Liver (tissue), 8 donors: ENCODE measurements at regions not wholly inside any gene's neighbourhood (a gene's known extent, or its start where the extent isn't known, plus 50 kb on each side); places are given as distances from the start of the nearest gene placed in this dataset.

Experiments
- DNase-seq: peaks from one replicate; pipeline ENCODE4 v3.0.0-alpha.2; 2017; ENCODE audit warnings: low spot score
- H3K27ac ChIP-seq, 2 donors: one replicate each; pipeline ENCODE4 v1.7.0; 2013; ENCODE audit warnings: inconsistent platforms in 2 of 2, low read length in 2 of 2, control low read depth in 1 of 2, low read depth in 1 of 2, mild to moderate bottlenecking in 1 of 2
- H3K27me3 ChIP-seq, 4 donors: one replicate each; pipeline versions ENCODE4 v1.6.1 to v1.7.0; 2013; ENCODE audit warnings: low read length in 3 of 4, inconsistent platforms in 1 of 4, mild to moderate bottlenecking in 1 of 4, moderate library complexity in 1 of 4; ENCODE audit not compliant: control insufficient read depth in 4 of 4, insufficient read depth in 4 of 4
- H3K36me3 ChIP-seq, 4 donors: one replicate each; pipeline versions ENCODE4 v1.6.1 to v1.7.0; 2013; ENCODE audit warnings: low read length in 3 of 4, mild to moderate bottlenecking in 3 of 4, low read depth in 1 of 4, moderate library complexity in 1 of 4; ENCODE audit not compliant: control insufficient read depth in 4 of 4, insufficient read depth in 3 of 4
- H3K4me1 ChIP-seq, 4 donors: one replicate each; pipeline versions ENCODE4 v1.6.1 to v1.7.0; 2013; ENCODE audit warnings: low read length in 3 of 4, mild to moderate bottlenecking in 3 of 4, moderate library complexity in 1 of 4; ENCODE audit not compliant: control insufficient read depth in 4 of 4, insufficient read depth in 4 of 4
- H3K4me3 ChIP-seq, 3 donors: one replicate each; pipeline versions ENCODE4 v1.6.1 to v1.7.0; 2013; ENCODE audit warnings: low read length in 3 of 3, control low read depth in 1 of 3, low read depth in 1 of 3, mild to moderate bottlenecking in 1 of 3
- H3K9ac ChIP-seq, 2 donors: one replicate each; pipeline ENCODE4 v1.7.0; 2013; ENCODE audit warnings: low read length in 2 of 2, mild to moderate bottlenecking in 2 of 2, moderate library complexity in 2 of 2, control low read depth in 1 of 2, low read depth in 1 of 2
- H3K9me3 ChIP-seq, 4 donors: one replicate each; pipeline versions ENCODE4 v1.6.1 to v1.7.0; 2013; ENCODE audit warnings: low read length in 3 of 4; ENCODE audit not compliant: control insufficient read depth in 4 of 4
- EGR1 ChIP-seq, 2 donors: IDR thresholded peaks; 2 replicates each; pipeline ENCODE4 v1.6.1; 2016 to 2018; ENCODE audit warnings: antibody characterized with exemption in 2 of 2, low read depth in 2 of 2
- FOXA1 ChIP-seq: IDR thresholded peaks from 2 replicates; pipeline ENCODE4 v1.6.1; 2016; ENCODE audit warnings: antibody characterized with exemption
- GABPA ChIP-seq, 2 donors: IDR thresholded peaks in 1 of 2; conservative IDR thresholded peaks in 1 of 2; 2 replicates each; pipeline ENCODE4 v1.6.1; 2016; ENCODE audit warnings: antibody characterized with exemption in 2 of 2, mild to moderate bottlenecking in 1 of 2, moderate library complexity in 1 of 2
- HNF4A ChIP-seq, 2 donors: conservative IDR thresholded peaks; 2 replicates each; pipeline ENCODE4 v1.6.1; 2016; ENCODE audit warnings: antibody characterized with exemption in 2 of 2, mild to moderate bottlenecking in 2 of 2
- HNF4G ChIP-seq: IDR thresholded peaks from 2 replicates; pipeline ENCODE4 v1.6.1; 2016; ENCODE audit warnings: antibody characterized with exemption
- JUND ChIP-seq, 2 donors: IDR thresholded peaks; 2 replicates each; pipeline ENCODE4 v1.6.1; 2016; ENCODE audit warnings: antibody characterized with exemption in 2 of 2
- NR2F2 ChIP-seq: IDR thresholded peaks from 2 replicates; pipeline ENCODE4 v1.6.1; 2016; ENCODE audit warnings: antibody characterized with exemption
- RAD21 ChIP-seq, 2 donors: IDR thresholded peaks; 2 replicates each; pipeline ENCODE4 v1.6.1; 2016; ENCODE audit warnings: antibody characterized with exemption in 2 of 2, mild to moderate bottlenecking in 2 of 2
- SP1 ChIP-seq: IDR thresholded peaks from 2 replicates; pipeline ENCODE4 v1.6.1; 2018; ENCODE audit warnings: antibody characterized with exemption, mild to moderate bottlenecking
- TAF1 ChIP-seq: conservative IDR thresholded peaks from 2 replicates; pipeline ENCODE4 v1.6.1; 2016; ENCODE audit warnings: antibody characterized with exemption, mild to moderate bottlenecking
- WGBS: extraction: QIAGEN DNeasy Blood & Tissue Kit; methylation state at CpG from one replicate; pipeline ENCODE4 v1.1.7; 2013; 5-methylcytosine and 5-hydroxymethylcytosine counted together
- TF ChIP-seq, protein P1 (sequence below): IDR thresholded peaks from 2 replicates; pipeline ENCODE4 v1.6.1; 2016; ENCODE audit warnings: antibody characterized with exemption
- TF ChIP-seq, protein P2 (sequence below): IDR thresholded peaks from 2 replicates; pipeline ENCODE4 v1.6.1; 2016; ENCODE audit warnings: antibody characterized with exemption, mild to moderate bottlenecking
- TF ChIP-seq, protein P3 (sequence below): IDR thresholded peaks from 2 replicates; pipeline ENCODE4 v1.6.1; 2016; ENCODE audit warnings: antibody characterized with exemption
- TF ChIP-seq, protein P4 (sequence below): IDR thresholded peaks from 2 replicates; pipeline ENCODE4 v1.6.1; 2016; ENCODE audit warnings: antibody characterized with exemption
- TF ChIP-seq, protein P5 (sequence below): fragments of 150-350 bp; IDR thresholded peaks from 2 replicates; pipeline ENCODE4 v1.5.1; 2017; ENCODE audit warnings: improper control_type of control experiment, low read depth, low read length; ENCODE audit not compliant: missing input control
- donor health status: healthy.
- donor health status: healthy.
- donor health status: healthy.
- donor health status: healthy.
- donor health status: healthy.

DNA sequence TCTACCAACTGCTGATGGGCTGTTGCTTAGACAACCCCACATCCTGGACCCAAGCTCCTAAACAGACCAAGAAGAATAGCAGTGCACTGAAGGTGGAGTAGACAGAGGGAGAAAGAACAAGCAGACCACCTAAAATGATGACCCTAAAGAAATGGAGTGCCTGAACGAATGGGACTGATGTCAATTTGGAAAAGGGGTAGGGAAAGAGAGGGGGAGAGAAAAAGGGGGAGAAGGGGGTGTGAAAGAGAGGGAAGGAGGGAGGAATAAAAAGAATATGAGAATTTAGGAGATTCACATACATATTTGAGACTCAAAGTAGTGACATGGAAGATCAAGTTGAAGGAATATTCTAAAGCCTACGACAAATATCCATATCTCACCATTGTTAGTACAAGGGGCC, 144.4 kb upstream of the DUSP10 start:
- TF ChIP-seq, protein P1, sequence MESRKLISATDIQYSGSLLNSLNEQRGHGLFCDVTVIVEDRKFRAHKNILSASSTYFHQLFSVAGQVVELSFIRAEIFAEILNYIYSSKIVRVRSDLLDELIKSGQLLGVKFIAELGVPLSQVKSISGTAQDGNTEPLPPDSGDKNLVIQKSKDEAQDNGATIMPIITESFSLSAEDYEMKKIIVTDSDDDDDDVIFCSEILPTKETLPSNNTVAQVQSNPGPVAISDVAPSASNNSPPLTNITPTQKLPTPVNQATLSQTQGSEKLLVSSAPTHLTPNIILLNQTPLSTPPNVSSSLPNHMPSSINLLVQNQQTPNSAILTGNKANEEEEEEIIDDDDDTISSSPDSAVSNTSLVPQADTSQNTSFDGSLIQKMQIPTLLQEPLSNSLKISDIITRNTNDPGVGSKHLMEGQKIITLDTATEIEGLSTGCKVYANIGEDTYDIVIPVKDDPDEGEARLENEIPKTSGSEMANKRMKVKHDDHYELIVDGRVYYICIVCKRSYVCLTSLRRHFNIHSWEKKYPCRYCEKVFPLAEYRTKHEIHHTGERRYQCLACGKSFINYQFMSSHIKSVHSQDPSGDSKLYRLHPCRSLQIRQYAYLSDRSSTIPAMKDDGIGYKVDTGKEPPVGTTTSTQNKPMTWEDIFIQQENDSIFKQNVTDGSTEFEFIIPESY, result no peak
- TF ChIP-seq HNF4G, result no peak
- no peak for TF ChIP-seq SP1
- TF ChIP-seq NR2F2, result no peak
- TF ChIP-seq, protein P2, sequence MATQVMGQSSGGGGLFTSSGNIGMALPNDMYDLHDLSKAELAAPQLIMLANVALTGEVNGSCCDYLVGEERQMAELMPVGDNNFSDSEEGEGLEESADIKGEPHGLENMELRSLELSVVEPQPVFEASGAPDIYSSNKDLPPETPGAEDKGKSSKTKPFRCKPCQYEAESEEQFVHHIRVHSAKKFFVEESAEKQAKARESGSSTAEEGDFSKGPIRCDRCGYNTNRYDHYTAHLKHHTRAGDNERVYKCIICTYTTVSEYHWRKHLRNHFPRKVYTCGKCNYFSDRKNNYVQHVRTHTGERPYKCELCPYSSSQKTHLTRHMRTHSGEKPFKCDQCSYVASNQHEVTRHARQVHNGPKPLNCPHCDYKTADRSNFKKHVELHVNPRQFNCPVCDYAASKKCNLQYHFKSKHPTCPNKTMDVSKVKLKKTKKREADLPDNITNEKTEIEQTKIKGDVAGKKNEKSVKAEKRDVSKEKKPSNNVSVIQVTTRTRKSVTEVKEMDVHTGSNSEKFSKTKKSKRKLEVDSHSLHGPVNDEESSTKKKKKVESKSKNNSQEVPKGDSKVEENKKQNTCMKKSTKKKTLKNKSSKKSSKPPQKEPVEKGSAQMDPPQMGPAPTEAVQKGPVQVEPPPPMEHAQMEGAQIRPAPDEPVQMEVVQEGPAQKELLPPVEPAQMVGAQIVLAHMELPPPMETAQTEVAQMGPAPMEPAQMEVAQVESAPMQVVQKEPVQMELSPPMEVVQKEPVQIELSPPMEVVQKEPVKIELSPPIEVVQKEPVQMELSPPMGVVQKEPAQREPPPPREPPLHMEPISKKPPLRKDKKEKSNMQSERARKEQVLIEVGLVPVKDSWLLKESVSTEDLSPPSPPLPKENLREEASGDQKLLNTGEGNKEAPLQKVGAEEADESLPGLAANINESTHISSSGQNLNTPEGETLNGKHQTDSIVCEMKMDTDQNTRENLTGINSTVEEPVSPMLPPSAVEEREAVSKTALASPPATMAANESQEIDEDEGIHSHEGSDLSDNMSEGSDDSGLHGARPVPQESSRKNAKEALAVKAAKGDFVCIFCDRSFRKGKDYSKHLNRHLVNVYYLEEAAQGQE, result no peak
- TF ChIP-seq EGR1 (IDR thresholded peaks at IDR 0.05; ENCODE audit: low read depth in 2 of 2), result no peak
- TF ChIP-seq GABPA (IDR thresholded peaks at IDR 0.05 in 1 of 2, conservative IDR thresholded peaks at IDR 0.05 in 1 of 2), result no peak
- TF ChIP-seq, protein P3, sequence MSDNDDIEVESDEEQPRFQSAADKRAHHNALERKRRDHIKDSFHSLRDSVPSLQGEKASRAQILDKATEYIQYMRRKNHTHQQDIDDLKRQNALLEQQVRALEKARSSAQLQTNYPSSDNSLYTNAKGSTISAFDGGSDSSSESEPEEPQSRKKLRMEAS, result no peak
- no peak for TF ChIP-seq TAF1
- TF ChIP-seq, protein P4, sequence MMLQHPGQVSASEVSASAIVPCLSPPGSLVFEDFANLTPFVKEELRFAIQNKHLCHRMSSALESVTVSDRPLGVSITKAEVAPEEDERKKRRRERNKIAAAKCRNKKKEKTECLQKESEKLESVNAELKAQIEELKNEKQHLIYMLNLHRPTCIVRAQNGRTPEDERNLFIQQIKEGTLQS, result no peak
- TF ChIP-seq HNF4A (conservative IDR thresholded peaks at IDR 0.05), result no peak
- H3K36me3 ChIP-seq, result no peaks in the 10 kb centered on the region
- H3K4me3 ChIP-seq, result no peak overlapping the region
- DNase-seq, result no peak
- H3K4me1 ChIP-seq, result peaks cover 0 to 5% (median 2%) of the 10 kb centered on the region in 4 donors
- no peak overlapping the region for H3K9ac ChIP-seq
- WGBS, result 94% methylated on average over 2 of the region's 2 CpGs
- no peaks in the 10 kb centered on the region for H3K27me3 ChIP-seq
- H3K27ac ChIP-seq, result no peak overlapping the region
- no peaks in the 10 kb centered on the region for H3K9me3 ChIP-seq

DNA sequence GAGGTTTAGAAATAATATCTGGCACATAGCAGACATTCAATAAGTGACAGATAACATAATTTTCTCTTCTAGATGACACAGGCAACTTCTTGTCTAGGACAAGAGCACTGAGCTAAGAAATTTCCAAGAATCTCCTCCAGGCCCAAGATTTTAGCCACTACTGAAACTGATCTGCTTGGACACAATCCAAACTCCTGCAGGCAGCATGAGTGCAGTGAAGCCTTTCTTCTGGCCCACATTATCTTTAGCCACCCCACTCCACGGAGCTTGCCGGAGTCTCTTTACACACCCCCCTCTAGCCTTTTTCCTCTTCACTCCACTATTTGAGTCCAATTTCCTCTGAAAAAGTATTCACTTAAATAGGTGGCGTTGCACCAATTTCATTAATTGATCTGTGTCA, 142.9 kb upstream of the DUSP10 start:
- no peak for DNase-seq
- H3K27me3 ChIP-seq, result no peaks in the 10 kb centered on the region
- no peak overlapping the region for H3K9ac ChIP-seq
- no peak overlapping the region for H3K4me3 ChIP-seq
- WGBS, result 93% methylated on average over 3 of the region's 3 CpGs
- TF ChIP-seq, protein P3, result no peak
- TF ChIP-seq NR2F2 (no peak), EGR1 (IDR thresholded peaks at IDR 0.05; ENCODE audit: low read depth in 2 of 2) (no peak), TAF1 (no peak), FOXA1 (no peak), RAD21 (IDR thresholded peaks at IDR 0.05) (no peak), JUND (IDR thresholded peaks at IDR 0.05) (no peak), GABPA (IDR thresholded peaks at IDR 0.05 in 1 of 2, conservative IDR thresholded peaks at IDR 0.05 in 1 of 2) (no peak), SP1 (no peak)
- TF ChIP-seq, protein P5, sequence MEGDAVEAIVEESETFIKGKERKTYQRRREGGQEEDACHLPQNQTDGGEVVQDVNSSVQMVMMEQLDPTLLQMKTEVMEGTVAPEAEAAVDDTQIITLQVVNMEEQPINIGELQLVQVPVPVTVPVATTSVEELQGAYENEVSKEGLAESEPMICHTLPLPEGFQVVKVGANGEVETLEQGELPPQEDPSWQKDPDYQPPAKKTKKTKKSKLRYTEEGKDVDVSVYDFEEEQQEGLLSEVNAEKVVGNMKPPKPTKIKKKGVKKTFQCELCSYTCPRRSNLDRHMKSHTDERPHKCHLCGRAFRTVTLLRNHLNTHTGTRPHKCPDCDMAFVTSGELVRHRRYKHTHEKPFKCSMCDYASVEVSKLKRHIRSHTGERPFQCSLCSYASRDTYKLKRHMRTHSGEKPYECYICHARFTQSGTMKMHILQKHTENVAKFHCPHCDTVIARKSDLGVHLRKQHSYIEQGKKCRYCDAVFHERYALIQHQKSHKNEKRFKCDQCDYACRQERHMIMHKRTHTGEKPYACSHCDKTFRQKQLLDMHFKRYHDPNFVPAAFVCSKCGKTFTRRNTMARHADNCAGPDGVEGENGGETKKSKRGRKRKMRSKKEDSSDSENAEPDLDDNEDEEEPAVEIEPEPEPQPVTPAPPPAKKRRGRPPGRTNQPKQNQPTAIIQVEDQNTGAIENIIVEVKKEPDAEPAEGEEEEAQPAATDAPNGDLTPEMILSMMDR, result no peak
- TF ChIP-seq, protein P2, result no peak
- TF ChIP-seq, protein P4, result no peak
- TF ChIP-seq, protein P1, result no peak
- peaks cover 0 to 5% (median 2%) of the 10 kb centered on the region in 4 donors for H3K4me1 ChIP-seq
- no peaks in the 10 kb centered on the region for H3K36me3 ChIP-seq
- no peaks in the 10 kb centered on the region for H3K9me3 ChIP-seq
- H3K27ac ChIP-seq, result no peak overlapping the region
